Stimulated activated CD4-positive, alpha-beta T cell treated with anti-CD3 and anti-CD28 coated beads, Interleukin-4, amount 100 ng/mL, for 48 hours (primary cell): ENCODE measurements at regions not wholly inside any gene's neighbourhood (a gene's known extent, or its start where the extent isn't known, plus 50 kb on each side); places are given as distances from the start of the nearest gene placed in this dataset.

Experiments used
- DNase-seq, 2 donors: peaks; one replicate each; pipeline ENCODE4 v3.0.0-alpha.2; 2020; ENCODE audit warnings: low read depth in 2 of 2

- no peak for DNase-seq
Observed at GRCh38 chr15:46413799-46414198, 779.0 kb downstream of the SQOR start.

- no peak for DNase-seq
Observed at GRCh38 chr15:46416544-46416943, 781.7 kb downstream of the SQOR start.

- DNase-seq = no peak
Observed at GRCh38 chr15:46420990-46421389, 786.2 kb downstream of the SQOR start.

- DNase-seq = no peak
Observed at GRCh38 chr15:46441294-46442062, 806.6 kb downstream of the SQOR start.

- no peak for DNase-seq
Observed at GRCh38 chr15:46442184-46442583, 807.4 kb downstream of the SQOR start.

GRCh38 chr15:46442901-46443590 lies 808.2 kb downstream of the SQOR start:
- DNase-seq = no peak

- no peak for DNase-seq
Observed at GRCh38 chr15:46450112-46450809, 815.4 kb downstream of the SQOR start.

- no peak for DNase-seq
Observed at GRCh38 chr15:46450810-46451182, 816.0 kb downstream of the SQOR start.

GRCh38 chr15:46452297-46452820 lies 817.5 kb downstream of the SQOR start:
- no peak for DNase-seq

- DNase-seq = no peak
Observed at GRCh38 chr15:46456456-46456855, 821.6 kb downstream of the SQOR start.

GRCh38 chr15:46460431-46461094 lies 825.7 kb downstream of the SQOR start:
- no peak for DNase-seq

GRCh38 chr15:46461416-46461815 lies 826.6 kb downstream of the SQOR start:
- no peak for DNase-seq

- no peak for DNase-seq
Observed at GRCh38 chr15:46467041-46467440, 832.2 kb downstream of the SQOR start.

- DNase-seq = no peak
Observed at GRCh38 chr15:46471096-46471495, 836.3 kb downstream of the SQOR start.

GRCh38 chr15:46489276-46489675 lies 854.4 kb downstream of the SQOR start:
- no peak for DNase-seq

- no peak for DNase-seq
Observed at GRCh38 chr15:46496491-46497115, 861.8 kb downstream of the SQOR start.

GRCh38 chr15:46502667-46503066 lies 867.8 kb downstream of the SQOR start:
- DNase-seq = no peak

- no peak for DNase-seq
Observed at GRCh38 chr15:46518381-46518780, 883.6 kb downstream of the SQOR start.

GRCh38 chr15:46523701-46524100 lies 888.9 kb downstream of the SQOR start:
- no peak for DNase-seq

- DNase-seq = no peak
Observed at GRCh38 chr15:46525984-46526725, 891.3 kb downstream of the SQOR start.

- DNase-seq = no peak
Observed at GRCh38 chr15:46526726-46527110, 891.9 kb downstream of the SQOR start.
